ENCODE measurements at regions not wholly inside any gene's neighbourhood (a gene's known extent, or its start where the extent isn't known, plus 50 kb on each side); places are given as distances from the start of the nearest gene placed in this dataset.

GRCh38 chrY:14139521-14139920 is 83.5 kb downstream of the VCY1B start:
- 22 to 26% methylated on average over 2 of the region's 2 CpGs; no CpG with 5 or more reads in 2 of the 4 donors for WGBS, 4 donors
- Histone ChIP-seq H3K4me3 (no peak overlapping the region), H3K27me3 (no peaks in the 10 kb centered on the region), H3K27ac (no peak overlapping the region), H3K4me1 (replicated peaks in 1 of 2) (no peaks in the 10 kb centered on the region), H3K9me3 (replicated peaks in 1 of 3) (no peaks in the 10 kb centered on the region), H3K36me3 (replicated peaks in 1 of 2) (no peaks in the 10 kb centered on the region)
- DNase-seq = no peak
- TF ChIP-seq POLR2A (IDR thresholded peaks at IDR 0.05) = no peak
- no peak for TF ChIP-seq CTCF (IDR thresholded peaks at IDR 0.05)
- intact Hi-C loops (cut with DNase I) = no loop called here

GRCh38 chrY:14145614-14146013 is 89.6 kb downstream of the VCY1B start:
- no peaks in the 10 kb centered on the region for H3K9me3 ChIP-seq (replicated peaks in 1 of 3)
- TF ChIP-seq CTCF (IDR thresholded peaks at IDR 0.05) (no peak), POLR2A (IDR thresholded peaks at IDR 0.05) (no peak)
- no peak overlapping the region for H3K4me3 ChIP-seq
- intact Hi-C loops (cut with DNase I) = no loop called here
- H3K36me3 ChIP-seq (replicated peaks in 1 of 2) = no peaks in the 10 kb centered on the region
- H3K27me3 ChIP-seq = no peaks in the 10 kb centered on the region
- H3K4me1 ChIP-seq (replicated peaks in 1 of 2) = no peaks in the 10 kb centered on the region
- H3K27ac ChIP-seq = no peak overlapping the region
- DNase-seq = no peak

GRCh38 chrY:14182776-14183175 is 126.7 kb downstream of the VCY1B start:
- 46 to 52% methylated on average over 3 of the region's 3 CpGs; no CpG with 5 or more reads in 2 of the 4 donors for WGBS, 4 donors
- H3K27ac ChIP-seq = no peak overlapping the region
- no peaks in the 10 kb centered on the region for H3K4me1 ChIP-seq (replicated peaks in 1 of 2)
- H3K27me3 ChIP-seq = no peaks in the 10 kb centered on the region
- no peaks in the 10 kb centered on the region for H3K9me3 ChIP-seq (replicated peaks in 1 of 3)
- H3K4me3 ChIP-seq = no peak overlapping the region
- TF ChIP-seq POLR2A (IDR thresholded peaks at IDR 0.05) (no peak), CTCF (IDR thresholded peaks at IDR 0.05) (no peak)
- intact Hi-C loops (cut with DNase I) = no loop called here
- DNase-seq = no peak
- no peaks in the 10 kb centered on the region for H3K36me3 ChIP-seq (replicated peaks in 1 of 2)

GRCh38 chrY:14222014-14222413 is 166.0 kb downstream of the VCY1B start:
- H3K4me1 ChIP-seq (replicated peaks in 1 of 2) = no peaks in the 10 kb centered on the region
- no peak overlapping the region for H3K27ac ChIP-seq
- 20 to 36% methylated on average over 3 of the region's 3 CpGs; no CpG with 5 or more reads in 2 of the 4 donors for WGBS, 4 donors
- H3K27me3 ChIP-seq = no peaks in the 10 kb centered on the region
- no peaks in the 10 kb centered on the region for H3K36me3 ChIP-seq (replicated peaks in 1 of 2)
- TF ChIP-seq CTCF (IDR thresholded peaks at IDR 0.05) (no peak), POLR2A (IDR thresholded peaks at IDR 0.05) (no peak)
- no peaks in the 10 kb centered on the region for H3K9me3 ChIP-seq (replicated peaks in 1 of 3)
- DNase-seq = peak in 1 of 7 donors; percentile 9
- H3K4me3 ChIP-seq = no peak overlapping the region
- intact Hi-C loops (cut with DNase I) = no loop called here

All from adrenal gland (tissue), 9 donors.